H54 (cell line): ENCODE measurements at regions not wholly inside any gene's neighbourhood (a gene's known extent, or its start where the extent isn't known, plus 50 kb on each side); places are given as distances from the start of the nearest gene placed in this dataset.

Source experiments
- DNase-seq: peaks from one replicate; pipeline ENCODE4 v3.0.0; 2011; ENCODE audit warnings: low spot score, mixed read lengths; ENCODE audit not compliant: insufficient read length
- FAIRE-seq: peaks from 3 replicates; lab custom pipeline; 2011; peaks lifted over from hg19 to GRCh38; lab: Jason Lieb, UNC
- POLR2A ChIP-seq: IDR thresholded peaks from 2 replicates; pipeline ENCODE4 v1.6.1; 2011; ENCODE audit warnings: low read depth, mild to moderate bottlenecking, low read length

DNA sequence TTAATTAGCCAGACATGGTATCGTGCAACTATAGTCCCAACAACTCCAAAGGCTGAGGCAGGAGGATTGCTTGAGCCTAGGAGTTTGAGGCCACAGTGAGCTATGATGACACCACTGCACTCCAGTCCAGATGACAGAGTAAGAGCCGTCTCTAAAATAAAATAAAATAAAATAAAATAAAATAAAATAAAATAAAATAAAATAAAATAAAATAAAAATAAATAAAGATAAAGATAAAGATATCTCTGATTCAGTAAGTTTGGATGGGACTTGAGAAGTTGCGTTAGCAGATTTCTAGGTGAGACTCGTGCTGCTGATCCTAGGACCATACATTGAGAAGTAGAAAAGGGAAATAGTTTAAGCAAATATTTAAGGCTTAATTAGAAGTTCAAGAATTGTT, 254.8 kb upstream of the FAM241A start:
- FAIRE-seq (no peak), DNase-seq (no peak)
- no peak for TF ChIP-seq POLR2A

DNA sequence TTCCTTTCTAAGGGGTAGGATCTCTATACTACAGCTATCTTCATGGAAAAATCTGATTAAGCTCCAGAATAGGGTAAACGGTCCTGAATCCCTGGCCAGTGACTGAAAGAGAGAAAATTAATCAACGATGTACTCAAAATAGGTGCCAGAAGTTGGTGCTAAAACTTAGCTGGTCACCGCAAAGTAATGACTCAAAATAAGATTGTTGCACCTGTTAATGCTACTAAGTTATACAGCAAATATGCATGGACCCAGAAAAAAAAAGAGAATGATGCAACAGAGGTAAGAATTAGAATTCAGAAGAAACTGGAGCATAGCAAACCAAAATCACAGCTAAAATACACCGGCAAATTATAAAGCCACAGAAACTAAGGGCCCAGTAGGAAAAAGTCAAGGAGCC, 239.7 kb upstream of the FAM241A start:
- no peak for TF ChIP-seq POLR2A
- FAIRE-seq (no peak), DNase-seq (no peak)

DNA sequence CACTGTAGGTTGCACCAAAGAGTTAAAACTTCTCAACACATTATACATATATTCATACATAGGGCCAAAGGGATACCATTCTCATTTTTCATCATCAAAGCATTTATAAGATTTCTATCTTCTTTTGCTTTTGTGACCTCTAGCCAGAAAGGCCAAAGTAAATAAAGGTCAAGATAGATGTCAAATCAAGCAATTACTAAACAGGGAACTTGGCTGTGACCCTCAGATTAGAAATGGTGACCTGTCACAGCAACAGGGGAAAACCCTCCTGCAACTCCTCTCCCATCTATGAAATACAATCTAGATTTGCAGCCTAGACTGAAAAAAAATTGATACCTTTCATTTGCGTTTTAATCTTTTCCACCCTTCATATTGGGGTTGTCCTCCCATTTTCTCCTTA, 225.6 kb upstream of the FAM241A start:
- no peak for FAIRE-seq
- DNase-seq: no peak
- TF ChIP-seq POLR2A: no peak

DNA sequence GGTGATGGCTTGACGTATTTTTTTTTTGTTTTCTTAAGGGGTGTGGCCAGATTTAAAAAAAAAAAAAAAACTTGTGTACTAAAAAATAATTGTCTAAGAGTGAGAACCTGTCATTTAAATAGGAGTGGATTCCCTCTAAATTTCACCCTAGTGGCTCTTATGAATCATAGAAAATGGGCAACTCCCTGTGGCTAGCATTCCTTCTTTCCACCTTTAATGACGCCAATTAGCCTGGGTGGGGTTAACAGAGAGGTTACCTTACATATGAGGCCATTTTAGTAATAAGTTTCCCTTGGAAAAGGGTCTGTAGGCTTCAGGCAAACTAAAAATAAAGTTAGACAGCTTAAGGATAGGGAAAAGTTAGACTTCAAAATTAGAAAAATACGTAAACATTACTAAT, 223.5 kb upstream of the FAM241A start:
- no peak for TF ChIP-seq POLR2A
- DNase-seq (no peak), FAIRE-seq (no peak)

DNA sequence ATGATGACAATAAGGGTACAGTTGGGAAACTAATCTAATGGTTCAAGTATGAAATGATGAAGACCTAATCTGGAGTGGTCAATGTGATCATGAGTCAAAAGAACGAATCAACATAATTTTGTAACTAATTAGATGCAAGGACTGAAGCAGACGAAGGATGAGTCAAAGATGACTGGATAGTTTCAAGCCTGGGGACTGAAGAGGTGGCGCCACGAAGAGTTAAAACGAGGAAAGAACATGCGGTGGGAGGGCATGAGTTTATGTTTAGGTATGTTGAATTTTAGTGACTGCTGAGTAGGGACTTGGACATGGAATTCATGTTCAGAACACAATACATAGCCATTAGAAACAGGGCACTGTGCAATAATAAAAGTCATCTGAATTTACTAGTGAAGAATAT, 221.5 kb upstream of the FAM241A start:
- no peak for TF ChIP-seq POLR2A
- no peak for FAIRE-seq
- DNase-seq: no peak

DNA sequence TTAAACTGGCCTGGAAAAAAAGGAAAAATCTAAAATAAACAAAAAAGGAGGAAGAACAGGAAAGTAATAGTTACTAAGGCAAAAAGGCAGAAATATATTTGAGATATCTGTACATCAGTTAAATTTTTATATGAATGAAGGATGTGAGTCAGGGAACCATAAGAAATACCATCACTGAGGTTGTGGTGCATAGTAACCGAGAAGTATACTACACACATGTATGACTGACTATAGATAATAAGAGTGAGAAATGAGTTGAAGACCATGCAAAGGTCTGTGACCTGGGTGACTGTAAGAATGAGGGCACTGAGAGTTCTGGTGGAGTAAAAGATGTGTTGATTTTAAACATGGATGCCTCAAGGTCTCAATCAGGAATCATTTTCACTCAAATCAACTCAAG, 220.6 kb upstream of the FAM241A start:
- no peak for TF ChIP-seq POLR2A
- FAIRE-seq (no peak), DNase-seq (no peak)

DNA sequence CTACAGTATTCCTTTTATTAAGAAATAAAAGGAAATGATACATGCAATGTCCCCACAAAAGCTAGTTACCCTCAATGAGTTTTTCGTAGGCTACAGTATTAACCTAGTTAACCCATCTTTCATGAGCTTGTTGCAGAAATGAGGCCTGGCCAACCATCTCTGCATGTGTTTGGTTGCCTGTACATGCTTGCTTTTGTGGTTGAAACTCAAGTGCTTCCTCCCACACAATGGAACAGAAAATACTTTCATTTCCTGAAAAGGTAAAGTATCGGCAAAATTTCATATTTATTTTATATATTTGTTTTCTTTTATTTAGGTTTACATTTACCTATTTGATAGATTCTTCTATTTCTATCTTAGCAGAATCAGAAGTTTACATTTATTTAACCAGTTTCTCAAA, 214.6 kb upstream of the FAM241A start:
- FAIRE-seq (no peak), DNase-seq (no peak)
- TF ChIP-seq POLR2A: no peak

DNA sequence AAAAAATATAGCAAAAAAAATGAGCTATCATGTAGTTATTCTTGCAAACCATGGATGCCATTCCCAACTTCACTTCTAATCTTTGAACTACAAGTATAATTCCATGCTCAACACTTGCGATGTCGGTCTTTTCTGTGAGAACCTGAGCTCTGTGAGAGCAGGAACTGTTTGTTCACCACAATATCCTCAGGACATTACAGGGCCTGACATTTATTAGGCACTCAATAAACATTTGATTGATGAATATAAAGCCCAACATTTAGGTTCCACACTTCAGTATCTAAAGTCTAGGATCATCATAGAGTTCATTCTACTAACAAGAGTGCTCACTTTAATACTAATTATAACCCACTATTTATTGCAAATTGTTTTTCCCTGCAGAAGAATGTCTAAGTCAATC, 211.6 kb upstream of the FAM241A start:
- FAIRE-seq: no peak
- no peak for TF ChIP-seq POLR2A
- no peak for DNase-seq

DNA sequence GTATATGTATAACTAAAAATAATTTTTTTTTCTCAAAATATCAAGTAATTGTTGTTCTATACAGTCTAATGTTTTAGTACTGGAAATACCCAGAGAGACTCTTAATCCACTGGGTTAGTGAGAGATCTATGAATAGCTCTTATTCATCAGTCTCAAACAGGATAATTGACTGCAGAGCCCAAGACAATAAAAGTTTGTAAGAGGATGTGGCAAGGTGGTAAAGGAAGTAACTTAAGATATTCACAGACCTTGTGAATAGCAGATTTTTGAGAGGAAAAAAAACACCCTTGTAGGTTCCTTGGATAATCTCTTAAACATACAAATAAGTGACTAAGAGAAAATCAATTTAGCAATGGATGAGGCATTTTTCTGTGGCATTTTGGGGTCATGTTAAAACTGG, 210.9 kb upstream of the FAM241A start:
- no peak for FAIRE-seq
- no peak for TF ChIP-seq POLR2A
- no peak for DNase-seq

DNA sequence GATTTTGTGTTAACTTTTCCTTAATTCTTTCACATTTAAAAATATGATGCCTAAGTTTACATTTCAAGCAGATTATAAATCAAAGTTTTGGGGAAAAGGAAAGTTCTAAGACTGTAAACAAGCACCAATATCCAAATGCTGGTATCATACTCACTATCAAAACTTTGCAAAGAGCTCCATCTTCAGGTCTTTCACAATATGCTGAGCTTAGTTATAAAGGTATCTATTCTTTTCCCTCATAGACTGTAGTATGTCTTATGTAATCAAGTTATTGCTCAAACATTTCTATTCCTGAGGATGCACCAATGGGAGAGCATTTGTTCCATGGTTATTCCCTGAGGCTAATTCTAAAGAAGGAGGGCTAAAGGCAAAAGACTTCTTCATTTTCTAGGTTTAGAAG, 207.9 kb upstream of the FAM241A start:
- DNase-seq (no peak), FAIRE-seq (no peak)
- TF ChIP-seq POLR2A: no peak

DNA sequence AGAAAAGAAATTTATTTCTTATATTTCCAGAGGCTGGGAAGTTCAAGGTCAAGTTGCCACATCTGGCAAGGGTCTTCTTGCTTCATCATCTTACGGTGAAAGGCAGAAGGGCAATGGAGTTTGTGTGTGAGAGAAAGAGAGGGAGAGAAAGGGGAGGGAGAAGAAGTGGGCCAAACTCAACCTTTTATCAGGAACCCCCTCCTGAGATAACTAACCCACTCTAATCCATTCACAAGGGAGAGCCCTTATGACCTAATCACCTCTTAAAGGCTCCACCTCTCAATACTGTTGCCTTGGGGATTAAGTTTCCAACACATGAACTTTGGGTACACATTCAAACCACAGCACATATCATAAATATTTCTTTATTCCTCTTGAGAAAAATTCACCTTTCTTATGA, 203.3 kb upstream of the FAM241A start:
- DNase-seq (no peak), FAIRE-seq (no peak)
- TF ChIP-seq POLR2A: no peak

DNA sequence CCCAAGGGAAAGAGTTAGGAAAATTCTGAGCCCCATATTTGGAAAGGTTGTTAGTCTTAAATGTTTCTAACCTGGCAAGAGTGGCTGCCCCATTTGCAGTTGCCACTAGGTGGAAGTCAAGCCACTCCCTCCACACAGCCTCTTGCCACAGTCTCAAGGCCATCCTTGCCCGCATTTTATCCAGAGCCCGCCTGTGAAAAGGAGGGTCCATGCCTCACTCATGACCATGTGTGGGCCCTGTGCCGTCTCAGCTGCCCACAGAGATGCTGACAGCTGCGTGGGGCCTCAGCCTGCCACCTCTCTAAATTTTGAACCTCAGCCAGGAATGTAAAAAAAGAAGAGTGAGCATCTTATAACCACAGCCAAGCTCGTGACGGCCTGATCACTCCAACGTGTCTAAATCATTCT, 201.5 kb upstream of the FAM241A start:
- FAIRE-seq: no peak
- no peak for DNase-seq
- TF ChIP-seq POLR2A: no peak

DNA sequence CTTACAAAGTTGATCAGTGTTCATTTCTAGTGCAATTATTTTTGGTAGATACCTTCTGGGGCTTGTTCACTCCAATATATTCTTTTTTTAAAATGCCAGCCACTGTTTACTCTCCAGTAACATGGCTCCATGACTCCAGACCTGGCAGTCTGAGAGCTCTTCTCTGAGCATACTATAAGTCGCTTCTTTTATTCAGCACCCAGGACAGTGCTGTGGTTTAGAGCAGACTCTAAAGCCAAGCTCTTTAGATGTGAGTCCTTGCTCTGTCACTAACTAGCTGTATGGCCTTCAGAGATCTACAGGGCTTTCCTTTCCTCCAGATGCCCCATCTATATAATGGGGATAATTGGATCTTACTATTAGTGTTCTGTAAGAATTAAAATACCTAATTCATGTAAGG, 200.2 kb upstream of the FAM241A start:
- TF ChIP-seq POLR2A: no peak
- DNase-seq: no peak
- no peak for FAIRE-seq

DNA sequence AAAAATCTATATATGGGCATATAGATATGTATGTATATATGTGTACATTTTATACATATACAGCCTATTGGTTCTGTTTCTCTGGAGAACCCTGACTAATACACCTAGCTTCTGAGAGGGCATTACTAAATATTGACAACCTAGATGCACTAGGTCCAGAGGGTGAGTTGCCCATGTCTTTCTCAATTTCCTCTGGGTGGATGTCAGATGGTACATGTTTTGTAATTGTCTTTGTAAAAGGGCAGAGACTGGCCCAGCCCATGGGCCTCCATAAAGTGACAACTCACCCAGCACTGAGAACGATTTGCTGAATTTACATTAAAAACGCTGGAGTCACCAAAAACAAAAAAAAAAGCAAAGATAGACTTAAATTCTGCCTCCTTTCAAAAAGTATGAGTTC, 198.5 kb upstream of the FAM241A start:
- TF ChIP-seq POLR2A: no peak
- FAIRE-seq (no peak), DNase-seq (no peak)

DNA sequence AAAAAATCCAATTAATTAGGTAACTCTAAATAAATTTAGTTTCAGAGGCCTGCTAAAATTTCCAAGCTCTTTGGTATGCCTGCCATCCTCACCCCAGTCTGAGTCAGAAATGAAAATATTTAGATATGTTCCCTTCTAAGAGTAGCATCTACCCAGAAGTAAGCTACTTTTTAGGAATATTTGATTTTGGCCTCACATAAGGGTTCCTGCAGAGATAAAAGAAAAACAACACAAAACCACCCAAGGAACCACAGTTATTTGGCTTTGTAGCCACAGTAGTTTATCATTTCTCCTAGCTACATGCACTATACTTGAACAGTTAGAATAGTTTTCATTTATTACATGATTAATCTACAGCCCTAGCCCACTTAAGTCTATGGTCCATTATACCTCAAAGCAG, 192.6 kb upstream of the FAM241A start:
- TF ChIP-seq POLR2A: no peak
- FAIRE-seq (no peak), DNase-seq (no peak)

DNA sequence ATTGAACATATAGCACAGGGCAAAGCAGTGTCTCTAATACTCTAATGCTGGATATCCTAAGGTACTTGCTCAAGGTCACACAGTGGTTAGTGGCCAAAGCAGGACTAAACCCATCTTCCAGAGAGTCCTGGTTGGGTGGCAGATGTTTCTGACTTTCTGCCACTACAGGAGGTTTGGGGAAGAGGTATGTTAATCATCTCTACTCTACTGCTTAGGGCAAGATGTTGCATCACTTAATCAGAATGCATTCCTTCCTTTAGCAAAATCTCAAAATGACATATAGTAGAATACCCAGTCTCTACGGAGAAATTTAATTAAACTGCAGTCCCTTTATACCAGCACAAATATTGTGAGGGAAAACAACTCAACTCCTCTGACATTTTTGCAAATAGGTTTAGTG, 190.7 kb upstream of the FAM241A start:
- TF ChIP-seq POLR2A: no peak
- DNase-seq (no peak), FAIRE-seq (no peak)

DNA sequence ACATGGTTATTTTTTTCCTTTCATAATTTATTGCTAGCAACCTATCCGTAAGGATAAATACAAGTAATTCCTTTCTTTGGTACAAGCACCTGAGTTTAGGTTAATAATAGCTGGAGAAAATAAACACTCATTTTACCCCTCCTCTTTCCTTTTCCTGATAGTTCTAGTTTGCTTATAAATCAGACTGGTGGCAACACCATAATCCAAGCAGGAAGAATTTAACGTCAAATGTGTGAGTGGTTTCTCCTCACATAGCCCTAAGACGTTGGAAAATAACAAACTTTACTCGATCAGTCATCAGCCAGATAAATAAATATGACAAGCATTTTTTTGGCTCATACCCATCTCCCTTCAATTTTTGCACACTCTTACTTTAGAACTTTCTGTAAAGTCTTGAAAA, 190.3 kb upstream of the FAM241A start:
- no peak for FAIRE-seq
- no peak for TF ChIP-seq POLR2A
- DNase-seq: no peak
